ENCODE measurements at regions not wholly inside any gene's neighbourhood (a gene's known extent, or its start where the extent isn't known, plus 50 kb on each side); places are given as distances from the start of the nearest gene placed in this dataset.

DNA sequence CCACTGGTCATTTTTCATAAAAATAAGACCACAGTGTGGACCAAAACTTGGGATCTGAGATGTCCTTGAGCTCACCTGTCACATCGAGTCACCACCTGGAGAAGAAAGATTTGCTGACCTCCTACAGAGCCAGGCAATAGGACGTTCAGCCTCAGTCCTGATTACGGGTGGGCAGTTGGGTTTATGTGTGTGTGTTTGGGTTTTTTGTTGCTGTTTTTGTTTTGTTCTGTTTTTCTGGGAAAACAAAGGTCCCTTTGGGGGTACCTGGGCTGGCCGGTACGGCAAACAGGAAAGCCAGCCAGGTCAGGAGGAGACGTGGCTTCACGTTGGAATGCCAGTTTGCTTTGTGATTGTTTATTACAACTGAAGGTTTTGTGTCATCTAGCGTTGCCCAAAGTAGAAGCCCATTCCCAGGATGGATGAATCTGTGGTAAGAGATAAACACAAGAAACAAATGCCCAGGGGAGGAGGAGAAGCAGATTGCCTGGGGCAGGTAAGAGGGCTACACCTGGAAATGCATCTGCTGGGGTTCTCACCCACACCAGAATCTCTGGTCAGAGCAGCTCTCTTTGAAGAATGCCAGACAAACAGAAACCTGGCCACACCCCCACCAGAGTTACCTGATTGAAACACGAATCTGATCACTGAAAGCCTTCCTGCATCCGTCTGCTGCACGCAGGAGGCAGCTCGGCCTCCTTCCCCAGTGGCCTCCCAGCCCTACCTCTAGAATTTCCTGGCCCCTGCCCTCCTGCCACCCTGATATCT lies 100.1 kb upstream of the DIO3 start:
- DNase-seq (ENCODE audit: extremely low read depth, low read depth) = no peak
- H3K4me3 ChIP-seq (replicated peaks; ENCODE audit: low read depth, low read length) = no peak overlapping the region
- TF ChIP-seq, protein P1, sequence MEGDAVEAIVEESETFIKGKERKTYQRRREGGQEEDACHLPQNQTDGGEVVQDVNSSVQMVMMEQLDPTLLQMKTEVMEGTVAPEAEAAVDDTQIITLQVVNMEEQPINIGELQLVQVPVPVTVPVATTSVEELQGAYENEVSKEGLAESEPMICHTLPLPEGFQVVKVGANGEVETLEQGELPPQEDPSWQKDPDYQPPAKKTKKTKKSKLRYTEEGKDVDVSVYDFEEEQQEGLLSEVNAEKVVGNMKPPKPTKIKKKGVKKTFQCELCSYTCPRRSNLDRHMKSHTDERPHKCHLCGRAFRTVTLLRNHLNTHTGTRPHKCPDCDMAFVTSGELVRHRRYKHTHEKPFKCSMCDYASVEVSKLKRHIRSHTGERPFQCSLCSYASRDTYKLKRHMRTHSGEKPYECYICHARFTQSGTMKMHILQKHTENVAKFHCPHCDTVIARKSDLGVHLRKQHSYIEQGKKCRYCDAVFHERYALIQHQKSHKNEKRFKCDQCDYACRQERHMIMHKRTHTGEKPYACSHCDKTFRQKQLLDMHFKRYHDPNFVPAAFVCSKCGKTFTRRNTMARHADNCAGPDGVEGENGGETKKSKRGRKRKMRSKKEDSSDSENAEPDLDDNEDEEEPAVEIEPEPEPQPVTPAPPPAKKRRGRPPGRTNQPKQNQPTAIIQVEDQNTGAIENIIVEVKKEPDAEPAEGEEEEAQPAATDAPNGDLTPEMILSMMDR (IDR thresholded peaks at IDR 0.05; ENCODE audit: low read depth, low read length, missing control alignments) = no peak

DNA sequence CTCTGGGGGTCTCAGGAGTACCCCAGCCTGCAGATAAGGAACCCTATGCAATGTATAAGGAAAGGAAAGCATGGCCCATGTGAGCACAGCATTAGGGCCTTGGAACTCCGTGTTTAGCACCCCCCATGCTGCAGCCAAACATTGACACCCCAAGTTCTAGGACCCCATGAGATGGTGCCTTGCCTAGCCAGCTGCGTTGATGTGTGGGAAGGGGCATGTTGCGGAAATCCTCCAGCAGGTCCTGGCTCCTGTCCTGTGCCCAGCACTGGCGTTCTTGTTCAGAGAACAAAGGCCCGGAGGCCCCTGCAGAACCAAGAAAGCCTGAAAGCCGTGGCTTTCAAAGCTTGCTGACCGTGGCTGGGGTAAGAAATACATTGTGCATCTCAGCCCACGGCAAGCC lies 99.4 kb upstream of the DIO3 start:
- DNase-seq (ENCODE audit: extremely low read depth, low read depth) = no peak
- TF ChIP-seq, protein P1 (IDR thresholded peaks at IDR 0.05; ENCODE audit: low read depth, low read length, missing control alignments) = no peak
- no peak overlapping the region for H3K4me3 ChIP-seq (replicated peaks; ENCODE audit: low read depth, low read length)

GRCh38 chr14:101462726-101463565 lies 98.3 kb upstream of the DIO3 start:
- DNase-seq (ENCODE audit: extremely low read depth, low read depth) = no peak
- TF ChIP-seq, protein P1 (IDR thresholded peaks at IDR 0.05; ENCODE audit: low read depth, low read length, missing control alignments) = no peak

GRCh38 chr14:101463566-101464171 lies 97.6 kb upstream of the DIO3 start:
- TF ChIP-seq, protein P1 (IDR thresholded peaks at IDR 0.05; ENCODE audit: low read depth, low read length, missing control alignments) = no peak
- no peak overlapping the region for H3K4me3 ChIP-seq (replicated peaks; ENCODE audit: low read depth, low read length)
- no peak for DNase-seq (ENCODE audit: extremely low read depth, low read depth)

More at GRCh38 chr14:101462726-101463565, 98.3 kb upstream of the DIO3 start:
- H3K4me3 ChIP-seq (replicated peaks; ENCODE audit: low read depth, low read length) = no peak overlapping the region

DNA sequence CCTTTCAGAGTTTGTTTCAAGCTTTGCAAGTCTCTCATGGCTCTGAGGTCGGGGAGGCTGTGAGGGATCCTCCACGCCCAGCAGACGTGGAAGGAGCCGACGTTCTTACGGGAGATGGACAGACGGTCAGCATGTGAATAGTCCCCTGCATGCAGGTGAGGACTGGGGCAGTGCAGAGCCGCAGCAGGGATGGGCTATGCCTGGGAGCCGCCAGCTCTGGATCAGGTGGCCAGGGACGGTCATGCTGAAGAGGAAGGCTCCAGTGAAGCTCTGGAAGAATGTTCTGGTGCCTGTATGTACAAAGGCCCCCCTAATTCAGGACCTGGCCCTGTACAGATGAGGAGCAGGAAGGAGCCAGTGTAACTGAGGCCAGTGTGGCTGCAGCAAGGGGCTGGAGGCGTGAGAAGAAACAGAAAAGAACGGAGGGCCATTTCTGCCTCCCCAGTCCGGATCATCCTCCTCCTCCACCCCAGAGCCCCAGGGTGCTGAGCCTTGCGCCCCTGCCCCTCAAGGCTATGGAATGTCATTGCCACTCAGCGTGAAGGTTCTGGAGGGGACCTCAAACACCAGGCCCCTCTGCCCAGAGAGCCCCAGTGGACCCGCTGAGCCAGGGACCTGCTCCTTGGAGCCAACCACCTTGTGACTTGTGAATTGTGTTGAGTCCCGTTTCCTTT lies 96.8 kb upstream of the DIO3 start:
- no peak for DNase-seq (ENCODE audit: extremely low read depth, low read depth)
- TF ChIP-seq, protein P1 (IDR thresholded peaks at IDR 0.05; ENCODE audit: low read depth, low read length, missing control alignments) = no peak
- H3K4me3 ChIP-seq (replicated peaks; ENCODE audit: low read depth, low read length) = no peak overlapping the region

GRCh38 chr14:101464984-101465794 lies 96.1 kb upstream of the DIO3 start:
- no peak overlapping the region for H3K4me3 ChIP-seq (replicated peaks; ENCODE audit: low read depth, low read length)
- TF ChIP-seq, protein P1 (IDR thresholded peaks at IDR 0.05; ENCODE audit: low read depth, low read length, missing control alignments) = no peak
- DNase-seq (ENCODE audit: extremely low read depth, low read depth) = no peak

All from HFF-Myc (cell line).